GM12891 (cell line): ENCODE measurements at regions not wholly inside any gene's neighbourhood (a gene's known extent, or its start where the extent isn't known, plus 50 kb on each side); places are given as distances from the start of the nearest gene placed in this dataset.

Source experiments
- DNase-seq: peaks from one replicate; pipeline ENCODE4 v3.0.0; 2011; ENCODE audit warnings: low spot score; ENCODE audit not compliant: insufficient read length
- FAIRE-seq: peaks from 2 replicates; lab custom pipeline; 2011; peaks lifted over from hg19 to GRCh38; lab: Jason Lieb, UNC
- PAX5 ChIP-seq: IDR thresholded peaks from 2 replicates; pipeline ENCODE4 v1.6.1; 2011; ENCODE audit warnings: low read length, moderate library complexity, mild to moderate bottlenecking; ENCODE audit not compliant: insufficient read depth, severe bottlenecking
- POLR2A ChIP-seq: IDR thresholded peaks from 2 replicates; pipeline ENCODE4 v1.6.1; 2011; ENCODE audit warnings: low read depth, low read length, control low read depth
- POLR2AphosphoS5 ChIP-seq: IDR thresholded peaks from 2 replicates; pipeline ENCODE4 v1.6.1; 2011; ENCODE audit warnings: low read depth, low read length, control low read depth
- POU2F2 ChIP-seq: IDR thresholded peaks from 2 replicates; pipeline ENCODE4 v1.6.1; 2011; ENCODE audit warnings: low read depth, mild to moderate bottlenecking, control low read depth, low read length, moderate library complexity
- SPI1 ChIP-seq: IDR thresholded peaks from 2 replicates; pipeline ENCODE4 v1.6.1; 2011; ENCODE audit warnings: low read depth, low read length, control low read depth
- TAF1 ChIP-seq: IDR thresholded peaks from 2 replicates; pipeline ENCODE4 v1.6.1; 2011; ENCODE audit warnings: low read depth, low read length, control low read depth

DNA sequence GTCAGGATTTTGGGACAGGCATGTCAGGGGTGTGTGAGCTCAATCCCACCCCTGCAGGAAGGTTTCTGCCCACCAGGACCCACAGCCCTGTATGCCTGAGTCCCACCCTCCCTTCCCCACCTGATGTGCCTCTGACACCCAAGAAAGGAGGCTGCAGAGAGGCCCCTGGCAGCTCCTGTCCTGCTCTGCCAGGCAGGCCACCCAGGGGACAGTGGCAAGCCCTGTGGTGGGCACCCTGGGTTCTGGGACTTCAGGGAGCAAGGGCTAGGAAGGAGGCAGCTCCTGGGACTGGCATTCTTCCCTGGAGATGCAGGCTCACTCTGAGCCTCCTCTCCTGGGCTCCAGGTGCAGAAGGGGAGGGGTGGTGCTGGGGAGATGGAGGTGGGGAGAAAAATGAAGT lies 234.5 kb upstream of the B3GAT1 start:
- no peak for FAIRE-seq
- TF ChIP-seq TAF1 (no peak), POLR2AphosphoS5 (no peak), POLR2A (no peak), SPI1 (no peak), PAX5 (no peak), POU2F2 (no peak)
- no peak for DNase-seq

DNA sequence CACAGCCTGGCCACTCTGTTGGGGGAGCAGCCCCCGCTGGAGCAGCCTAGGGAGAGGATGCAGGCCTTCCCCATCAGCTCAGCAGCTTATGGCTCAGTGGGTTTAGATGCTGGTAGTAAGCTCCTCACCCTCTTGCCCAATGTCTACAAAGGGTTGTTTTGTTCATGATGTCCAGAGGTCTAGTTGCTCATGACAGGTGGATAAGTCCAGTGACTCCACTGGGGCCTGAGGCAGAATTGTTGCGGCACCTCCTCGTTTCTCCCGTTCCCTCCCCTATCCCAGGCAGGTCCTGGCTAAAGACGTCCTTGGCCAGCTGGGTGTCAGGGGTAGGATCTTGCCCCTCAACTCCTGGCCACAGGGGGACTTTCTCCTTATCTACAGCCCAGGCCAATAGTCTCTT lies 233.5 kb upstream of the B3GAT1 start:
- FAIRE-seq (no peak), DNase-seq (no peak)
- TF ChIP-seq POLR2AphosphoS5 (no peak), SPI1 (no peak), POLR2A (no peak), TAF1 (no peak), PAX5 (no peak), POU2F2 (no peak)

DNA sequence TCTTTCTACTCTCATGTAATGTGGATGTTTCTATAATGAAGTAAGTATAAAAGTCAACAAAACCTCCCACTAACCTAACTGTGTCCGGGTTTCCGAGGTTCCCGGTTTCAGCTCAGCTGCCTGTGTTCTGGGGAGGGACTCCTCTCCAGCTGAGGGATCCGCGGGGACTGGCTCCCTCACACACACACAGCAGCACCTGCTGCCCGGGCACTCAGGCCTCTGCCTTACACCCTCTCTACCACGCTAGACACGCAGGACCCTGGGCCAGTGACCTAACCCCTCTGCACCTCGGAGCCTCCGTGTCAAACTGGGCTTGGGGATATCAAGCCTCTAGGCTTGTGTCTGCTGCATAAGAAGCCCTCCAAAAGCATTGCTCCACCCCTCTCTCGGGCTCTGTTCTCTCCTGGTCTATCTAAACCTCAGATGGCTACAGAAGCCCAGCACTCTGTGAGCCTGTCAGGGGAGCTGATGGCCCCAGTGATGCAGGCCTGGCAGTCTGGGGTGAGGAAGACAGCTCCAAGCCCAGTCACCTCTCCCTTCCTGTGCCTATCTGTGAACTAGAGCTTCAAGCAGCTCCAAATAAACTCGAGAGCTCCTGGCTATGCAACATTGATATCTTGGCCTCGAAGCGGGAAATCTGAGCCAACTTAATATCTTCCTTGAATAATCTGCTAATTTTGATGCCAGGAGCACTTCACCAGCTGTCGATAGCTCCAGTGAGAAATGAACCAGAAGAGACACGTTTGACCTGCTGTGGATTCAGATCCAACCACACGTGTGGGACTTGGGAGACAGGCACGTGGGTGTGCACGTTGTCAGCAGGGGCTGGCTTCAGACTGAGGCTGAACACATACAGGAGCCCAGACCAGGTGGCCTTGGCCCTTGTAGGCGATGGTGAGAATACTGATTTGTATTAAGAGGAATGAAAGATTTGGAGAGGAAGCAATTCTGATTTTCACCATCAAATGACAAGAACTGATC lies 232.7 kb upstream of the B3GAT1 start:
- no peak for TF ChIP-seq POLR2AphosphoS5
- no peak for TF ChIP-seq POLR2A
- TF ChIP-seq POU2F2, result no peak
- TF ChIP-seq TAF1, result no peak
- no peak for DNase-seq
- FAIRE-seq, result no peak

DNA sequence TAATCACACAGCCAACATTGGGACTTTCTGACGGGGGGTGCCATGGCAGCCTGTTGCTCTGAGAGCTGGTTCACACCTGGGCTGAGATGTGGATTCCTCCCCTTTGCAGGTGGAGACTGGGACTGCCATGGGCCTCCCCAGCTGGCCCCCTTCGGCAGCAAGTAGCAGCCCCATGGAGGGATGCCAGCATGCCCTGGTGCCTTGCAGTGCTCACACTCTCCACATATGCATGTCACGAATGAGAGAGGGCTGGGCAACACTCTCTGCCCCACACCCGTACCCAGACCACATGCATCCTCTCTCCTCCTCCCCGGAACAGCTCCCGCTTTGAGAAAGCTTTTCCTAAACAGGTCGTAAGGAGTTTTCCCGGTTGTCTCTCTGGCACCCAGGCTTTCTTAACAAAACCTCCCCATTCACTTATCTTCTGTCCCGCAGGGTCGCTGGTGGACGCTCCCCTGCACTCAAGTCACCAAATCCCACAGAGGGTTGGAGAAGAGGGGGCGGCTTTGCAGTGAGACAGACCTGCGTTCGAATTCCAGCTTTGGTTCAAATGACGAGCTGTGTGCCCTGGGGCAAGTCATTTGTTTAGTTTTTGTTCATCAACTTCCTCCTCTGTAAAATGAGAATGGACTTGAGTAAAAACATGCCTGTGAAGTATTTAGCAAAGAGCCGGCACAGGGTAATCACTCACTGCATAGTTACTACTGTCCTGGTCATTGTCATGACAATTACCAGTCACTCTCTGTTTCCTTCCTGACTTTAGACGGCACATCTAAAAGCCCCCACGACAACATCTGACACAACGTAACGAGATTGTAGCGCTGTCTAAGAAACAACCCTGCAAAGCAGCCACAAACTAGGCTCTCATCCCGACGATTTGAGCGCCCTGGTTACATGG lies 231.3 kb upstream of the B3GAT1 start:
- no peak for DNase-seq
- TF ChIP-seq SPI1 (no peak), POLR2A (no peak), POLR2AphosphoS5 (no peak), TAF1 (no peak), POU2F2 (no peak), PAX5 (no peak)
- no peak for FAIRE-seq

DNA sequence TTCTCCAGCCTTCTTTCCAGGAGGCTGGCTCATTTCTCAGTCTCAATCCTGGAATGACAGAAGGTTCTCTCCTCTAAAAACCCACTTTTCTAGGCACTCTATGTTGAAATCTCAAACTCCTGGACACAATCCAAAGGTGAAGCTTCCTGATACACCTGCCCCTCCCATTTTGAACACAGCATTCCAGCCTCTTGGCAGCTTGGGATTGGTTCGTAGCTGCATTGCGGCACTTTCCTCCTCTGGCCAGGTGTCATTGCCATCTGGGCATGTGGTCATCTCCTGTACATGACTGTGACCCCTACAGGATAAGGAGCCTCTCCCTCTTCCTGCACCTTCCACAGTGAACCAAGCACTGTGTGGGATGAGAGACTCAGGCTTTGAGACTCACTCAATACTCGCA lies 230.2 kb upstream of the B3GAT1 start:
- DNase-seq (no peak), FAIRE-seq (no peak)
- TF ChIP-seq PAX5, result no peak
- no peak for TF ChIP-seq TAF1
- no peak for TF ChIP-seq POU2F2
- no peak for TF ChIP-seq POLR2AphosphoS5
- TF ChIP-seq SPI1, result no peak
- no peak for TF ChIP-seq POLR2A

DNA sequence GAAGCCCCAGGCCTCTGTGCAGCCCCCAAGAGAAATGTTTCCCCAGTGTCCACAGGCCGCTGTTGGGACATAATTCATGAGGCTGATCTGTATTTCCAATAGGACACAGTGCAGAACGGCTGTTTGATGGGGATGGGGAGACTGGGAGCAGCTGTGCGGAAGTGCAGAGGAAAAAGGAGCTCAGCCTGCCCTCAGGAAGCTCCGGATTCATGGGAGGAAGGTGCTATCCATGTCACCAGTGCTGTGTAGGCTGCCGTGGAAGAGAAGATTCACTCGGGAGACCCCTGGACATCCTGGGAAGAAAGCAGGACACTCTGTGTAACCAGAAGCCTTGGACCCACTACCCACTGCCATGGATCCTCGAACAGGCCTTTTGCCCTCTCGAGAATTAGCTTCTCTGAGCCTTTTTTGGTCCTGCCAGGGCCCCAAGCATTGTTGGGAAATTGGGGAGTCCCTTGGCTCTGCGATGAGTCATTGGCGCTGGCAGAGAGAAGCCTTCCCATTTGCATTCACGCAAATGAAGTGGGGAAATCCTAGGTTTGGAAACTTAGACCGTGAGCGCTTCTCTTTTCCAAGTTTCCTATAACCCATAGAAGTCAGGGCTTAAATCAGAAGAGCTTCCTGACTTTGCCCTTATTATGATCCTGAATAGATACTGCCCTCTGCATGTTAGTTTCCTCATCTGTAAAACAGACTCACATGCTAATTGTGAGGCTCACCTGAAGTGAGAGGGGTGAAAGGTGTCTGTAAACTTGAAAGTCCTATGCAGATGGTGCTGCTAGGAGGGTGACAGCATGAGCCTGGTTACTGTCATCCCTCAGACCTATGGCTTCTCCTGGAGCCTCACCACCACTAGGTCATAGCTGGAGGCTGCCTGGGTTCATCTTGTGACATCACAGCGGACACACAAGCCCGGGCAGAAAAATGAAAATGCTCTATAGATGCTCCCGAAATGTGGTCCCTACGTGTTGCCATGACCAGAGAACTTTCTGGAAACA lies 229.2 kb upstream of the B3GAT1 start:
- FAIRE-seq, result no peak
- no peak for DNase-seq
- TF ChIP-seq SPI1, result no peak
- no peak for TF ChIP-seq POLR2AphosphoS5
- no peak for TF ChIP-seq POLR2A
- no peak for TF ChIP-seq PAX5
- no peak for TF ChIP-seq POU2F2
- TF ChIP-seq TAF1, result no peak

DNA sequence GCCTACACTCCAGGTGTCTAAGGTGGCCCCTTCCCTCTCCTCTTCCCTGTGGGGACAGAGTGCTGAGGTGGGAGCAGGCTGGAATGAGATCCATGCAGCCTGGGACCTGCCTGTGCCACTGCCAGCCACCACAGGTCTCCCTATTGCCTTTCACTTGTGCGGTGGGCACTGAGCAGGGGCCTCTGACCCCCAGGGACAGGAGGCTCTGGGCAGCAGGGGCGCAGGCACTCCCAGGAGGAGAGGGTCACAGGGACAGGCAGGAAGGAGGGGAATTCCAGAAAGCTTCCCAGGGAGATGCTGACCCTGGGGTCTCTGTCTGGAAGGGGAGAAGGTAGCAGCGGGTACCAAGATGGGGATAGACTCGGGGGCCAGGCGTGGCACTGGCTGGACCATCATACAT lies 228.5 kb upstream of the B3GAT1 start:
- DNase-seq (no peak), FAIRE-seq (no peak)
- TF ChIP-seq POLR2AphosphoS5, result no peak
- no peak for TF ChIP-seq POLR2A
- TF ChIP-seq SPI1, result no peak
- no peak for TF ChIP-seq TAF1
- no peak for TF ChIP-seq POU2F2
- no peak for TF ChIP-seq PAX5
